AG09319 (cell line): ENCODE measurements at regions not wholly inside any gene's neighbourhood (a gene's known extent, or its start where the extent isn't known, plus 50 kb on each side); places are given as distances from the start of the nearest gene placed in this dataset.

ENCODE experiments used
- DNase-seq: peaks from one replicate; pipeline ENCODE4 v3.0.0-alpha.2; 2010; ENCODE audit warnings: low read depth; ENCODE audit errors: extremely low read depth
- TF ChIP-seq, protein P1 (sequence below): IDR thresholded peaks from 2 replicates; pipeline ENCODE4 v1.5.1; 2011; ENCODE audit warnings: low read depth, mild to moderate bottlenecking, inconsistent platforms, low read length, moderate library complexity

- TF ChIP-seq, protein P1, sequence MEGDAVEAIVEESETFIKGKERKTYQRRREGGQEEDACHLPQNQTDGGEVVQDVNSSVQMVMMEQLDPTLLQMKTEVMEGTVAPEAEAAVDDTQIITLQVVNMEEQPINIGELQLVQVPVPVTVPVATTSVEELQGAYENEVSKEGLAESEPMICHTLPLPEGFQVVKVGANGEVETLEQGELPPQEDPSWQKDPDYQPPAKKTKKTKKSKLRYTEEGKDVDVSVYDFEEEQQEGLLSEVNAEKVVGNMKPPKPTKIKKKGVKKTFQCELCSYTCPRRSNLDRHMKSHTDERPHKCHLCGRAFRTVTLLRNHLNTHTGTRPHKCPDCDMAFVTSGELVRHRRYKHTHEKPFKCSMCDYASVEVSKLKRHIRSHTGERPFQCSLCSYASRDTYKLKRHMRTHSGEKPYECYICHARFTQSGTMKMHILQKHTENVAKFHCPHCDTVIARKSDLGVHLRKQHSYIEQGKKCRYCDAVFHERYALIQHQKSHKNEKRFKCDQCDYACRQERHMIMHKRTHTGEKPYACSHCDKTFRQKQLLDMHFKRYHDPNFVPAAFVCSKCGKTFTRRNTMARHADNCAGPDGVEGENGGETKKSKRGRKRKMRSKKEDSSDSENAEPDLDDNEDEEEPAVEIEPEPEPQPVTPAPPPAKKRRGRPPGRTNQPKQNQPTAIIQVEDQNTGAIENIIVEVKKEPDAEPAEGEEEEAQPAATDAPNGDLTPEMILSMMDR, result no peak
- no peak for DNase-seq
Measured at GRCh38 chrX:40247382-40247781, 149.6 kb upstream of the BCOR start.

GRCh38 chrX:40245488-40246071, 147.8 kb upstream of the BCOR start:
- TF ChIP-seq, protein P1, result no peak
- DNase-seq, result no peak

- DNase-seq, result no peak
- TF ChIP-seq, protein P1, result no peak; the same call in 1 of the 2 replicates
Measured at GRCh38 chrX:40244980-40245379, 147.2 kb upstream of the BCOR start.

- no peak for DNase-seq
- TF ChIP-seq, protein P1, result no peak
Measured at GRCh38 chrX:40243755-40244515, 146.2 kb upstream of the BCOR start.

- TF ChIP-seq, protein P1, result no peak
- DNase-seq, result no peak
Measured at GRCh38 chrX:40240844-40241243, 143.1 kb upstream of the BCOR start.

DNA sequence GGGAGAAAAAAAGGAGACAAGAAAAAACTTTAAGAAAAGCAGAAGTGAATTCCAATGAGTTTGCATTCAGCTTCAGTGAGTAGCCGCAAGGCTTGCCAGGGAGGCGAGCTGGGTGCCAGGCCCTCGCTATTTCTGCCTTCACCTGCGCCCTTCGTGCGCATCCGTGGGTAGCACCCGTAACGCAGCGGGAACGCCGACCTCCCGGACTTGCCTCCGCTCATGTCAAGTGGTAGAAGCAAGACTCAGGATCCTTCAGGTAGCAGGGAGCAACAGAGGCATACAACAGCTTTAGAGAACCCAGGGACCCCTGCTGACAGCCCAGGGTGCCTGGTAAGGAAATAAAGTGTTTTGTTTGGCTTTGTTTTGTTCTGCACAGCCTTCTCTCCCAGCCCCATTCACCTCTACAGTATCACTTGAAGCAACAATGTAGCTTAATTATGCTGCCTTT, 140.0 kb upstream of the BCOR start:
- no peak for DNase-seq
- TF ChIP-seq, protein P1, result no peak

GRCh38 chrX:40230646-40231045, 132.9 kb upstream of the BCOR start:
- TF ChIP-seq, protein P1, result no peak
- no peak for DNase-seq
